SU-DHL-6 (cell line): ENCODE measurements at regions not wholly inside any gene's neighbourhood (a gene's known extent, or its start where the extent isn't known, plus 50 kb on each side); places are given as distances from the start of the nearest gene placed in this dataset.

Experiments
- H2AFZ ChIP-seq: fragments of 200-600 bp; sonication (generic); 2 replicates; pipeline ENCODE4 v1.6.1; 2014; ENCODE audit warnings: low read depth, mild to moderate bottlenecking, moderate library complexity, mixed read lengths, antibody characterized with exemption, low read length; ENCODE audit not compliant: severe bottlenecking
- H3F3A ChIP-seq: fragments of 200-600 bp; shearing (Covaris generic); 2 replicates; pipeline ENCODE4 v1.6.0; 2016; ENCODE audit warnings: antibody characterized with exemption, mild to moderate bottlenecking; ENCODE audit not compliant: insufficient read depth
- H3K27ac ChIP-seq: fragments of 200-600 bp; sonication (generic); 2 replicates; pipeline ENCODE4 v1.5.1; 2016; ENCODE audit warnings: low read depth, mild to moderate bottlenecking, low read length, moderate library complexity, mixed read lengths
- H3K27me3 ChIP-seq: fragments of 200-600 bp; sonication (generic), shearing (Covaris generic); 2 replicates; pipeline ENCODE4 v1.6.0; 2014; ENCODE audit warnings: mild to moderate bottlenecking, low read length
- H3K36me3 ChIP-seq: fragments of 200-600 bp; sonication (generic); 2 replicates; pipeline ENCODE4 v1.6.1; 2014; ENCODE audit warnings: mild to moderate bottlenecking, low read length, mixed read lengths
- H3K4me2 ChIP-seq: fragments of 300-600, 200-600 bp; shearing (Covaris generic), sonication (generic); 2 replicates; pipeline ENCODE4 v1.6.0; 2014; ENCODE audit warnings: low read length, low read depth, mild to moderate bottlenecking; ENCODE audit not compliant: poor library complexity, severe bottlenecking
- H3K4me3 ChIP-seq: fragments of 200-600 bp; sonication (generic); 2 replicates; pipeline ENCODE4 v1.5.1; 2014; ENCODE audit warnings: antibody characterized with exemption, low read length, mild to moderate bottlenecking, mixed read lengths; ENCODE audit not compliant: insufficient read depth, poor library complexity, severe bottlenecking
- H3K79me2 ChIP-seq: fragments of 200-600 bp; sonication (generic); 2 replicates; pipeline ENCODE4 v1.6.1; 2014; ENCODE audit warnings: mild to moderate bottlenecking, low read length, moderate library complexity; ENCODE audit not compliant: insufficient read depth
- H3K9ac ChIP-seq: fragments of 200-600 bp; sonication (generic); 2 replicates; pipeline ENCODE4 v1.7.0; 2014; ENCODE audit warnings: mild to moderate bottlenecking, low read length
- H3K9me2 ChIP-seq: fragments of 200-600 bp; sonication (generic); replicated peaks from 2 replicates; pipeline ENCODE4 v1.6.1; 2014; ENCODE audit warnings: low read length; ENCODE audit not compliant: insufficient read depth
- H3K9me3 ChIP-seq: fragments of 200-600 bp; sonication (generic); 2 replicates; pipeline ENCODE4 v1.6.1; 2014; ENCODE audit warnings: low read length, mixed read lengths; ENCODE audit not compliant: insufficient read depth
- H4K20me1 ChIP-seq: fragments of 200-600 bp; sonication (generic); 2 replicates; pipeline ENCODE4 v1.6.1; 2014; ENCODE audit warnings: low read depth, mild to moderate bottlenecking, antibody characterized with exemption, low read length, moderate library complexity, mixed read lengths
- CTCF ChIP-seq: fragments of 200-600 bp; sonication (generic); IDR thresholded peaks from one replicate; pipeline ENCODE4 v1.5.1; 2017; ENCODE audit warnings: antibody characterized with exemption, mild to moderate bottlenecking, low read length, moderate library complexity; ENCODE audit not compliant: insufficient read depth, poor library complexity, severe bottlenecking
- EZH2phosphoT487 ChIP-seq: fragments of 200-600 bp; sonication (generic), shearing (Covaris generic); conservative IDR thresholded peaks from 2 replicates; pipeline ENCODE4 v1.6.1; 2018; ENCODE audit warnings: mild to moderate bottlenecking, antibody characterized with exemption, low read length, moderate library complexity, mixed read lengths

- Histone ChIP-seq H3K79me2 (no peaks in the 10 kb centered on the region), H2AFZ (no peak overlapping the region), H3K9ac (no peak overlapping the region), H3K4me2 (no peak overlapping the region), H3K9me2 (no peaks in the 10 kb centered on the region), H3F3A (no peaks in the 10 kb centered on the region), H4K20me1 (no peaks in the 10 kb centered on the region), H3K9me3 (no peaks in the 10 kb centered on the region), H3K27ac (no peak overlapping the region), H3K36me3 (no peaks in the 10 kb centered on the region), H3K4me3 (no peak overlapping the region), H3K27me3 (no peaks in the 10 kb centered on the region; the same call in 1 of the 2 replicates)
- TF ChIP-seq EZH2phosphoT487 (no peak), CTCF (no peak)
Measured at GRCh38 chr15:69590932-69591524, 138.4 kb downstream of the RPLP1 start.

- no peak overlapping the region for H2AFZ ChIP-seq
- no peaks in the 10 kb centered on the region for H3K9me2 ChIP-seq
- no peaks in the 10 kb centered on the region for H3K9me3 ChIP-seq
- no peak overlapping the region for H3K27ac ChIP-seq
- H3K36me3 ChIP-seq, result no peaks in the 10 kb centered on the region
- no peaks in the 10 kb centered on the region for H3F3A ChIP-seq
- H3K79me2 ChIP-seq, result no peaks in the 10 kb centered on the region
- H3K4me2 ChIP-seq, result no peak overlapping the region
- TF ChIP-seq EZH2phosphoT487 (no peak), CTCF (no peak)
- H3K4me3 ChIP-seq, result no peak overlapping the region
- H3K27me3 ChIP-seq, result no peaks in the 10 kb centered on the region
- H4K20me1 ChIP-seq, result no peaks in the 10 kb centered on the region
- no peak overlapping the region for H3K9ac ChIP-seq
Measured at GRCh38 chr15:69591905-69592508, 139.4 kb downstream of the RPLP1 start.

GRCh38 chr15:69592954-69593353 is 140.3 kb downstream of the RPLP1 start:
- Histone ChIP-seq H2AFZ (no peak overlapping the region), H3K9ac (no peak overlapping the region), H3K9me2 (no peaks in the 10 kb centered on the region), H3K9me3 (no peaks in the 10 kb centered on the region), H3K79me2 (no peaks in the 10 kb centered on the region), H3K27ac (no peak overlapping the region), H4K20me1 (no peaks in the 10 kb centered on the region), H3K4me3 (no peak overlapping the region), H3K4me2 (no peak overlapping the region), H3K36me3 (no peaks in the 10 kb centered on the region), H3F3A (no peaks in the 10 kb centered on the region), H3K27me3 (no peaks in the 10 kb centered on the region)
- no peak for TF ChIP-seq CTCF
- no peak for TF ChIP-seq EZH2phosphoT487
